IMR-90 (cell line): ENCODE measurements at regions not wholly inside any gene's neighbourhood (a gene's known extent, or its start where the extent isn't known, plus 50 kb on each side); places are given as distances from the start of the nearest gene placed in this dataset.

Source experiments
- ATAC-seq: fragments of 200-7000 bp; cut with Tn5 transposase; 2 replicates; pipeline ENCODE4 v1.9.1; 2020; ENCODE audit warnings: low read depth, mild to moderate bottlenecking, moderate library complexity
- BruUV-seq: library from RNA; stranded (reverse); fragments of 400-500 nt; replicated peaks from 2 replicates; lab custom pipeline; 2021; lab: Mats Ljungman, UMichigan
- CTCF ChIA-PET: fragments of 300-600 bp; formaldehyde crosslinking; extraction: SDS; loops from one replicate; lab custom pipeline; 2021; ENCODE audit warnings: antibody characterized with exemption; lab: Yijun Ruan, JAX
- POLR2A ChIA-PET: fragments of 300-600 bp; sonication (Branson Sonifier 250); formaldehyde crosslinking; loops from one replicate; lab custom pipeline; 2022; ENCODE audit warnings: antibody characterized with exemption; ENCODE audit not compliant: unreplicated experiment; lab: Charles Lee
- DNase-seq: peaks from one replicate; pipeline ENCODE4 v3.0.0; 2013
- H2AFZ ChIP-seq: replicated peaks from 2 replicates; pipeline ENCODE3; 2013; ENCODE audit warnings: low read length, mild to moderate bottlenecking; ENCODE audit not compliant: poor library complexity
- H2AK5ac ChIP-seq: 2 replicates; pipeline ENCODE4 v1.6.1; 2013; ENCODE audit warnings: low read depth, low read length, inconsistent platforms
- H2AK9ac ChIP-seq: replicated peaks from 2 replicates; pipeline ENCODE3; 2013; ENCODE audit warnings: mild to moderate bottlenecking, low read depth, low read length, moderate library complexity; ENCODE audit not compliant: poor library complexity
- H2BK120ac ChIP-seq: 2 replicates; pipeline ENCODE4 v1.6.1; 2013; ENCODE audit warnings: low read depth, low read length, inconsistent platforms
- H2BK15ac ChIP-seq: 3 replicates; pipeline ENCODE4 v1.6.1; 2013; ENCODE audit warnings: low read depth, low read length, inconsistent platforms
- H2BK20ac ChIP-seq: 2 replicates; pipeline ENCODE4 v1.6.1; 2013; ENCODE audit warnings: low read depth, mild to moderate bottlenecking, inconsistent platforms, low read length, moderate library complexity
- H2BK5ac ChIP-seq: 2 replicates; pipeline ENCODE4 v1.6.1; 2013; ENCODE audit warnings: mild to moderate bottlenecking, low read depth, low read length, inconsistent platforms; ENCODE audit not compliant: poor library complexity, severe bottlenecking
- H3K14ac ChIP-seq: replicated peaks from 2 replicates; pipeline ENCODE4 v1.6.1; 2013; ENCODE audit warnings: low read depth, low read length, inconsistent platforms
- H3K18ac ChIP-seq: 2 replicates; pipeline ENCODE4 v1.6.1; 2013; ENCODE audit warnings: low read depth, low read length, control low read depth
- H3K23ac ChIP-seq: 2 replicates; pipeline ENCODE4 v1.6.1; 2013; ENCODE audit warnings: low read depth, low read length, inconsistent platforms
- H3K27ac ChIP-seq: 2 replicates; pipeline ENCODE4 v1.5.1; 2013; ENCODE audit warnings: mild to moderate bottlenecking, control low read depth, low read length; ENCODE audit not compliant: insufficient read depth
- H3K27me3 ChIP-seq: 2 replicates; pipeline ENCODE4 v1.6.1; 2013; ENCODE audit warnings: low read length; ENCODE audit not compliant: control insufficient read depth, insufficient read depth
- H3K36me3 ChIP-seq: 2 replicates; pipeline ENCODE4 v1.6.1; 2013; ENCODE audit warnings: low read length, mixed read lengths; ENCODE audit not compliant: control insufficient read depth, insufficient read depth
- H3K4ac ChIP-seq: 2 replicates; pipeline ENCODE4 v1.6.1; 2013; ENCODE audit warnings: low read depth, low read length, inconsistent platforms
- H3K4me1 ChIP-seq: 2 replicates; pipeline ENCODE4 v1.6.1; 2013; ENCODE audit warnings: low read length, mixed read lengths; ENCODE audit not compliant: control insufficient read depth, insufficient read depth
- H3K4me2 ChIP-seq: 2 replicates; pipeline ENCODE4 v1.6.1; 2013; ENCODE audit warnings: low read depth, mild to moderate bottlenecking, control low read depth, low read length, moderate library complexity
- H3K4me3 ChIP-seq: 2 replicates; pipeline ENCODE4 v1.5.1; 2013; ENCODE audit warnings: low read depth, mild to moderate bottlenecking, control low read depth, low read length, moderate library complexity; ENCODE audit not compliant: insufficient read depth
- H3K56ac ChIP-seq: 2 replicates; pipeline ENCODE4 v1.6.1; 2013; ENCODE audit warnings: low read length, inconsistent platforms; ENCODE audit not compliant: insufficient read depth; ENCODE audit errors: extremely low read depth
- H3K79me1 ChIP-seq, 2 experiments: 2 replicates each; pipeline ENCODE4 v1.6.1; 2013; ENCODE audit warnings: low read length in 2 of 2, inconsistent platforms in 1 of 2, low read depth in 1 of 2
- H3K9ac ChIP-seq: 2 replicates; pipeline ENCODE4 v1.6.1; 2013; ENCODE audit warnings: low read depth, low read length, control low read depth
- H3K9me1 ChIP-seq: 2 replicates; pipeline ENCODE4 v1.6.1; 2013; ENCODE audit warnings: low read length, inconsistent platforms; ENCODE audit not compliant: insufficient read depth
- H3K9me3 ChIP-seq: 2 replicates; pipeline ENCODE4 v1.6.1; 2013; ENCODE audit warnings: low read length; ENCODE audit not compliant: control insufficient read depth, insufficient read depth
- H4K20me1 ChIP-seq: 2 replicates; pipeline ENCODE4 v1.6.1; 2013; ENCODE audit warnings: low read length, inconsistent platforms; ENCODE audit not compliant: insufficient read depth
- H4K5ac ChIP-seq: 2 replicates; pipeline ENCODE4 v1.6.1; 2013; ENCODE audit warnings: mild to moderate bottlenecking, low read depth, low read length, control low read depth
- H4K8ac ChIP-seq, 2 experiments: 2 replicates each; pipeline ENCODE4 v1.6.1; 2013; ENCODE audit warnings: low read depth in 2 of 2, low read length in 2 of 2, control low read depth in 1 of 2, inconsistent platforms in 1 of 2
- H4K91ac ChIP-seq: 2 replicates; pipeline ENCODE4 v1.6.1; 2013; ENCODE audit warnings: low read depth, low read length, inconsistent platforms; ENCODE audit not compliant: insufficient read depth
- BHLHE40 ChIP-seq: fragments of 150-350 bp; IDR thresholded peaks from 2 replicates; pipeline ENCODE4 v1.6.1; 2016; ENCODE audit warnings: mild to moderate bottlenecking, low read depth, low read length
- CEBPB ChIP-seq: IDR thresholded peaks from 2 replicates; pipeline ENCODE4 v1.6.1; 2012; ENCODE audit warnings: low read depth, low read length, improper control_type of control experiment
- CHD1 ChIP-seq: IDR thresholded peaks from 2 replicates; pipeline ENCODE4 v1.6.1; 2012; ENCODE audit warnings: low read depth, low read length, improper control_type of control experiment
- FOS ChIP-seq: fragments of 150-350 bp; IDR thresholded peaks from 2 replicates; pipeline ENCODE4 v1.6.1; 2016; ENCODE audit warnings: low read depth, low read length
- MXI1 ChIP-seq: IDR thresholded peaks from 2 replicates; pipeline ENCODE4 v1.6.1; 2012; ENCODE audit warnings: low read depth, mild to moderate bottlenecking, low read length, moderate library complexity, borderline replicate concordance
- NFE2L2 ChIP-seq: fragments of 150-350 bp; IDR thresholded peaks from 2 replicates; pipeline ENCODE4 v1.6.1; 2016; ENCODE audit warnings: low read depth, mild to moderate bottlenecking, low read length
- POLR2A ChIP-seq: IDR thresholded peaks from 2 replicates; pipeline ENCODE4 v1.6.1; 2012; ENCODE audit warnings: mild to moderate bottlenecking, low read depth, low read length
- RAD21 ChIP-seq: IDR thresholded peaks from 2 replicates; pipeline ENCODE4 v1.6.1; 2012; ENCODE audit warnings: low read length, improper control_type of control experiment
- RCOR1 ChIP-seq: IDR thresholded peaks from 2 replicates; pipeline ENCODE4 v1.6.1; 2012; ENCODE audit warnings: mild to moderate bottlenecking, low read length, improper control_type of control experiment; ENCODE audit not compliant: insufficient replicate concordance
- RFX5 ChIP-seq: IDR thresholded peaks from 2 replicates; pipeline ENCODE4 v1.8.0; 2012; ENCODE audit warnings: low read depth, mild to moderate bottlenecking, low read length, moderate library complexity
- WGBS, 2 experiments: methylation state at CpG; one replicate each; pipeline versions ENCODE4 v1.1.5 to v1.1.7; 2013; ENCODE audit warnings: missing lambda C conversion rate in 2 of 2; ENCODE audit not compliant: insufficient read length in 1 of 2; ENCODE audit errors: extremely low coverage in 2 of 2; 5-methylcytosine and 5-hydroxymethylcytosine counted together
- dilution Hi-C: fragments of 300-500 bp; cut with HindIII; formaldehyde crosslinking; loops from one replicate; pipeline ENCODE4 v1.14.3; 2018; ENCODE audit warnings: low sequenced_read_pairs; ENCODE audit not compliant: unreplicated experiment
- in situ Hi-C: fragments of 300-500 bp; cut with MboI; formaldehyde crosslinking; loops from 3 replicates; pipeline ENCODE4 v1.14.3; 2019; ENCODE audit warnings: low sequenced_read_pairs, inconsistent platforms, mixed read lengths
- intact Hi-C: fragments of 100-400 bp; cut with micrococcal nuclease; formaldehyde crosslinking; loops from 2 replicates; pipeline ENCODE4 v1.10.0; 2022
- TF ChIP-seq, protein P1 (sequence below): conservative IDR thresholded peaks from 2 replicates; pipeline ENCODE4 v1.5.1; 2012; ENCODE audit warnings: mild to moderate bottlenecking, low read depth, low read length, improper control_type of control experiment
- TF ChIP-seq, protein P2 (sequence below): fragments of 150-350 bp; IDR thresholded peaks from 2 replicates; pipeline ENCODE4 v1.6.1; 2017; ENCODE audit warnings: mild to moderate bottlenecking, antibody characterized with exemption, low read length, low read depth
- TF ChIP-seq, protein P3 (sequence below): fragments of 150-350 bp; IDR thresholded peaks from 2 replicates; pipeline ENCODE4 v1.6.1; 2016; ENCODE audit warnings: low read depth, mild to moderate bottlenecking, low read length, moderate library complexity, borderline replicate concordance

DNA sequence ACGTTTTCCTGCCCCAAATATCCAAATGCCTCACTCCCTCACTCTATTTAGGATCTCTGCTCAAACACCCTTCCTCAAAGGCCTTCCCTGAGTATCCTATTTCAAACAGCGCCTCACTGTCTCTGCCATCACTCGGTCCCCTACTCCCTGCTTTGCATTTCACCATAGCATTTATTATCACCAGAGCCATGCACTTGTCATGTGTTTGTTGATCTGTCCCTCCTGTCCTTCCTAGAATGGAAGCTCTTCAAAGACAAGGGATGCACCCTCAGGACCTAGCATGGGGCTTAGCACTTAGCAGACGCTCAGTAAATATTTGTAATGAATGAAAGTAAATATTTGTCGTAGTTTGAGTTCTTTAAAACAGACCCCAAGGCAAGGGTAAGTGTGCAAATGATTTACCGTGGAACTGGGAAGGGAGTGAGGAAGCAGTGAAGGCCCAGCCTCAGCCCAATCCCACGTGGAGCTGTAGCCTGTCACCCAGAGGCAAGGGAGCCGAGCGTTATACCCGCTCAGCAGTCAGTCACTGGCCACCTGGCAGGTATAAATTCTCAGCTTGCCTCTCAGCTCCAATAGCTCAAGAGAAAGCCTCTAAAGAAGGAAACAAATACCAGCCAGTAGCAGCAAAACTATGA lies 97.7 kb upstream of the KIF2A start (continued):
- TF ChIP-seq, protein P1, sequence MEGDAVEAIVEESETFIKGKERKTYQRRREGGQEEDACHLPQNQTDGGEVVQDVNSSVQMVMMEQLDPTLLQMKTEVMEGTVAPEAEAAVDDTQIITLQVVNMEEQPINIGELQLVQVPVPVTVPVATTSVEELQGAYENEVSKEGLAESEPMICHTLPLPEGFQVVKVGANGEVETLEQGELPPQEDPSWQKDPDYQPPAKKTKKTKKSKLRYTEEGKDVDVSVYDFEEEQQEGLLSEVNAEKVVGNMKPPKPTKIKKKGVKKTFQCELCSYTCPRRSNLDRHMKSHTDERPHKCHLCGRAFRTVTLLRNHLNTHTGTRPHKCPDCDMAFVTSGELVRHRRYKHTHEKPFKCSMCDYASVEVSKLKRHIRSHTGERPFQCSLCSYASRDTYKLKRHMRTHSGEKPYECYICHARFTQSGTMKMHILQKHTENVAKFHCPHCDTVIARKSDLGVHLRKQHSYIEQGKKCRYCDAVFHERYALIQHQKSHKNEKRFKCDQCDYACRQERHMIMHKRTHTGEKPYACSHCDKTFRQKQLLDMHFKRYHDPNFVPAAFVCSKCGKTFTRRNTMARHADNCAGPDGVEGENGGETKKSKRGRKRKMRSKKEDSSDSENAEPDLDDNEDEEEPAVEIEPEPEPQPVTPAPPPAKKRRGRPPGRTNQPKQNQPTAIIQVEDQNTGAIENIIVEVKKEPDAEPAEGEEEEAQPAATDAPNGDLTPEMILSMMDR: no peak
- TF ChIP-seq CEBPB (no peak), MXI1 (no peak), RAD21 (no peak), POLR2A (no peak), FOS (no peak)

DNA sequence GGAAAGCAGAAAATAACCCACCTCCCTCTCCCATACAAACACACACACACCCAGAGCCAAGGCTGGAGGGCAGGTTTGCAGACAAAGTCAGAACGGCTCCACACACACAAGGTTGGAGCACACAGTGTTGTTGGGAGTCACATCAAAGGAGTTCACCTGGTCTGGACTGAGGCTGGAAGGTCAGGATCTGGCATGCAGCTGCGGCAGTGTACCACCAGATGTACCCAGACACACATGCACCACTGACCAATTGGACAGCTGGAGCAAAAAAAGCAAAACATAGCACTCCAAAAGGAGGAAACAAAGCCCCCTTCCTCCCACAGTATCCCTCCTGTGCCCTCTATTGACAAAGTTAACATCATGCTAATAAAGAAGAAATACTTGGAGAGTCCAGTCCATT lies 94.6 kb upstream of the KIF2A start:
- intact Hi-C loops: no loop called here

More for the DNA sequence above, 94.6 kb upstream of the KIF2A start:
- Histone ChIP-seq H4K20me1 (no peaks in the 10 kb centered on the region), H3K4me1 (no peaks in the 10 kb centered on the region), H3K23ac (no peak overlapping the region), H2BK15ac (no peak overlapping the region), H3K14ac (no peak overlapping the region), H2AK9ac (no peak overlapping the region), H2BK5ac (no peak overlapping the region), H3K56ac (no peak overlapping the region), H3K27me3 (no peaks in the 10 kb centered on the region), H4K5ac (no peak overlapping the region), H2AFZ (no peak overlapping the region), H3K9me1 (no peaks in the 10 kb centered on the region), H3K4me3 (no peak overlapping the region), H3K9me3 (no peaks in the 10 kb centered on the region), H3K4me2 (no peak overlapping the region), H2BK20ac (no peak overlapping the region), H4K91ac (no peak overlapping the region), H3K18ac (no peak overlapping the region), H2AK5ac (no peak overlapping the region), H3K79me1 (no peaks in the 10 kb centered on the region), H2BK120ac (no peak overlapping the region), H4K8ac (no peak overlapping the region), H3K27ac (no peak overlapping the region), H3K4ac (no peak overlapping the region), H3K36me3 (no peaks in the 10 kb centered on the region), H3K9ac (no peak overlapping the region)
- TF ChIP-seq FOS (no peak), RFX5 (no peak), NFE2L2 (no peak), POLR2A (no peak), MXI1 (no peak), RCOR1 (no peak), CHD1 (no peak), BHLHE40 (no peak), CEBPB (no peak)
- TF ChIP-seq, protein P2, sequence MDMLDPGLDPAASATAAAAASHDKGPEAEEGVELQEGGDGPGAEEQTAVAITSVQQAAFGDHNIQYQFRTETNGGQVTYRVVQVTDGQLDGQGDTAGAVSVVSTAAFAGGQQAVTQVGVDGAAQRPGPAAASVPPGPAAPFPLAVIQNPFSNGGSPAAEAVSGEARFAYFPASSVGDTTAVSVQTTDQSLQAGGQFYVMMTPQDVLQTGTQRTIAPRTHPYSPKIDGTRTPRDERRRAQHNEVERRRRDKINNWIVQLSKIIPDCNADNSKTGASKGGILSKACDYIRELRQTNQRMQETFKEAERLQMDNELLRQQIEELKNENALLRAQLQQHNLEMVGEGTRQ: no peak
- TF ChIP-seq, protein P3, sequence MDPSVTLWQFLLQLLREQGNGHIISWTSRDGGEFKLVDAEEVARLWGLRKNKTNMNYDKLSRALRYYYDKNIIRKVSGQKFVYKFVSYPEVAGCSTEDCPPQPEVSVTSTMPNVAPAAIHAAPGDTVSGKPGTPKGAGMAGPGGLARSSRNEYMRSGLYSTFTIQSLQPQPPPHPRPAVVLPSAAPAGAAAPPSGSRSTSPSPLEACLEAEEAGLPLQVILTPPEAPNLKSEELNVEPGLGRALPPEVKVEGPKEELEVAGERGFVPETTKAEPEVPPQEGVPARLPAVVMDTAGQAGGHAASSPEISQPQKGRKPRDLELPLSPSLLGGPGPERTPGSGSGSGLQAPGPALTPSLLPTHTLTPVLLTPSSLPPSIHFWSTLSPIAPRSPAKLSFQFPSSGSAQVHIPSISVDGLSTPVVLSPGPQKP: no peak
- ATAC-seq (no peak), DNase-seq (no peak)
- POLR2A ChIA-PET: no interaction called here
- CTCF ChIA-PET: no interaction called here
- dilution Hi-C loops (no loop called here), in situ Hi-C loops (no loop called here)
- no TSS peak for BruUV-seq
- 60% methylated on average over 1 of the region's 2 CpGs; no CpG with 5 or more reads in 1 of the 2 experiments for WGBS, 2 experiments
